HG02943 (cell line): ENCODE measurements at regions not wholly inside any gene's neighbourhood (a gene's known extent, or its start where the extent isn't known, plus 50 kb on each side); places are given as distances from the start of the nearest gene placed in this dataset.

Experiments
- ATAC-seq: cut with Tn5 transposase; IDR thresholded peaks from one replicate; pipeline ENCODE4 v1.9.1; 2021; ENCODE audit warnings: mild to moderate bottlenecking, low read depth, moderate library complexity; ENCODE audit not compliant: unreplicated experiment

DNA sequence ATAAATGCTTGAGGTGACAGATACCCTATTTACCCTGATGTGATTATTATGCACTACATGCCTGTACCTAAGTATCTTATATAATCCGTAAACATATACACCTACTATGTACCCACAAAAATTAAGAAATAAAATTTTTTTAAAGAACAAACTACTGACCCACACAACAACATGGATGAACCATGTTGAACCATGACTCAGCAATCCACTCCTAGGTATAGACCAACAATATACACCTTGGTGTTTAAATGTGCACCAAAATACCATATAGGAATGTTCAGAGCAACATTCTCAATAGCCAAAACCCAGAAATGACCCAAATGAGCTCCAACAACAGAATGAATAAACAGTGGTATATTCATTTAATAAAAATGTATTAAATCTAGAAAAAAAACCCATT is 245.1 kb downstream of the GXYLT1 start:
- ATAC-seq: no peak

DNA sequence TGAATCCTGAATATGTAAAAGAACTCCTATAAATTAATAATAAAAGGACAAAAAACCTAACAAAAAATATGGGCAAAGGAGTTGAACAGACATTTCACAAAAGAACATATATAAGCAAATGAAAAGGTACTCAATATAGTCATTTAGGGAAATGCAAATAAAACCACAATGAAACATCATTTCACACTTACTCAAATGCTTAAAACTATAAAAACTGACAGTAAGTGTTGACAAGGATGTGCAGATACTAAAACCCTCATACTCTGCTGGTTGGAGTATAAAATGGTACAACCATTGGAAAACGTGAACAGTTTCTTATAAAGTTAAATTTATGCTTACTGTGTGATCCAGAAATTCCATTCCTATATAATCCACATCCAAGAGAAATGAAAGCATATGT is 247.1 kb downstream of the GXYLT1 start:
- no peak for ATAC-seq

DNA sequence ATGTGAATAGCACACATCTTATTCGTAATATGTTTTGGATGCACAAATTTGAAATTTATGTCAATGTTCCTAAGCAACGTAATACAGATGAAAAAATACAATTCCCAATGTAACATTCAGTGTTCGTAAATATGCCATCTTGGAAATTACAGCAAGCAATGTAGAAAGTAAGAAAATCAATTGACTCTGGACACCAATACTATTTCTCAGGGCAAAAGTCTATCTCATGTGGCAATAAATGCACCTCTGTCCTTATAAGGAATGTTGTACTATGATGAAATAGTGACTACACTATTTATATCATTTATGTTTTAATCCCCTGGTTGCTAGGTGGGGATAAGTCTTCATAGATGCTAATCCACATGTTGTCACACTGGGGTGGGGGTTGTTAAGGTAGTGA is 251.2 kb downstream of the GXYLT1 start:
- ATAC-seq: no peak

DNA sequence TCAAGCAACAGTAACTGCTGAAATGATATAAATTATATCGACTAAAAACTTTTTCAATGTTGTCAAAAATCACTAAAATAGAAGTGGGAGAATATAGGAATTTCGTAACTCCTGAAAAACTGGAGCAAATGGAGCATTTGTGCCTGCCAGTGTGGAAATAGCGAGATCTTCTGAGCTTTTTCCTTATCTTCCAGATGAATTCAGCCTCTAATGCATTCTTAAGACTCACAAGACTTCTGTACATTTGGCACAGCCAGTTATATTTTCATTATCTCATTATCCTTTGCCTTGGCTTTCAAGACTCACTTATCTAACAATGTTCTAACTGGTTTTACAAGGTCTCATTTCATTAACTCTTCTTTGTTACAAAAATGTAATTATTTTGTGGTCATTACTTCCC is 252.4 kb downstream of the GXYLT1 start:
- no peak for ATAC-seq

DNA sequence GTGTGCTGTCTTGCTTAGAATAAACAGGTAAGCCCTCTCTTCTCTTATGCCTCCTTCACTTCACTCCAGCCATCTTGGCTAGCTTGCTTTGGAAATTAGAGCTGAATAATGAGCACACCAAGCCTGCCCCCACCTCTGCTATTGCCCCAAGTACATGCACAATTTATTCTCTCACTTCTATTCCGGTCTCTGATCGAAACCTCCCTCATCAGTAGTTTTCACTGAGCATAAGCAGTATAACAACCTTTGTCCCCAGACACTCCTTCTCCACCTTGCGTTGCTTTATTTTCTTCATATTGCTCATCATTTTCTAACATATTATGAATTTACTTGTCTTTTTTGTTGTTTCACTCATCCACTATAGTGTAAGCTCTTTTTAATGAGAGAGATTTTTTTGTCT is 253.4 kb downstream of the GXYLT1 start:
- ATAC-seq: no peak

DNA sequence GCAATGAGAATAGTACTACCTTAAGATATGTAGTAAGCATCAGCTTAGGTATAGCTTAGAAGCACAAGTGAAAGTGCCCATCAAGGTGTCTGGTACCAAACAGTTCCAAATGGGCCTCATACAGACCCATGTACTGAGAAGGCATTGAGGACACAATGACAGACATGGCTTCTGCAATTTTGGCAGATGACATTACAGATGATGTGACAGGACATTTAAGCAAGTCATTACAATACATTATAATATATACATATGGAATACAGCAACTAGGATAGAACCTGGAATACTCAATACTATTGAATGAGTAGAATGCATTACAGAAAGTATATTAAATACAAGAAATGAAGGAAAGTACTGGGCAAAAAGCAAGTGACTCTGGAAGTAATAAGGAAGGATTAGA is 256.4 kb downstream of the GXYLT1 start:
- ATAC-seq: no peak

DNA sequence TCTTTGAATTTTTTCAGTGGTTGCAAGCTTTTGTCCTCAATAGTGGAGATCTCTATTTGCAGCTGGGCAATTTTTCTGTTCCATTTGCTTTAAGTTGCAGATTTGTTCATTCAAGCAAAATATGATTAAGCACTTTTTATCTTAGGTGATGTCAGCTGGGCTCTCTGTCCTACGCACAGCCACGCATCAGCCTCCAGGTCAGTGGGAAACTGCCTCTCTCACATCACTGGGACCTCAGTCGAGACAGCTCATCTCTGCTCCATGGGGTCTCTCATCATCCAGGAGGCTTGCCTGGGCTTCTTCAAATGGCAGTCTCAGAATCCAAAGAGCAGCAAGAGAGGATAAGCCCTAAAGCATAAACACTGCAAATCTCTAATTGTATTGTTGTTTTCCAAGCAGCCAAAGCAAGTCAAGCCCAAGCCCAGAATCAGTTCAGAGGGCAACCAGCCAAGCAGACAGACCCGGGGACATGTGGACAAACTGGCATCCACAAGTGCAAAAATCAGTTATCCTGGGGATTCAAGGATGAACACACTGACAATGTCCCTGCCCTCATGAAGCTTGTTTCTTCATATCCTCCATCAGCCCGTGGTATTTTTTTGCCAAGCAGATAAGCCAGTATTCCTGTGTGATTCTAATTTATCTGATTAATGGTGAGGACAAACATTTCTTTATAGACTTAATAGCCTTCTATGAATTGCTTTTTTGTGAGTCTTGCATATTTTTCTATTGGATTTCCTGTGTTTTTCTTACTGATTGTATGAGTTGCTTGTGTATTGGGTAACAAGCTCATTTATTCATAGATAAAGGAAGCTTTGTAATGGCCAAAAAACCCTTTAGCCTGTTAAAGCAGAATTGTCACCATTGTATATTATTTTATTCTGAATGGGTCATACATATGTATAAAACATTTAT is 262.5 kb downstream of the GXYLT1 start:
- ATAC-seq: no peak

DNA sequence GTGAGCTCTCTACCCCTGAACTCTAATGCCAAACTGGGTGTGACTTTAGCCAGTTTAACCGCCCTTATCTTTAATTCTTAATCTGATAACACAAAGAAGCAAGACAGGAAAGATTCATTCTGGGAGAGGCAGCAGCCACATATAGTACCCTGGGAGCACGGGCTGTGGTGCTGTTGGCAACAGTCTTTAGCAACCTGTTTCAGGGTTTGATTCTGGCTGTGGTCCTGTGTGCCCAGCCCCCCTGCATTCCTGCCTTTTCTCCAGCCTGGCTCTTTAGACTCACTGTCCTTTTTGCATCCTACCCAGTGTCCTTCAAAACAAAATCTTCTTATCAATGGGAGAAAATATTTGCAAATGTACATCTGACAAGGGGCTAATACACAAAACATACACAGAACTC is 275.2 kb downstream of the GXYLT1 start:
- no peak for ATAC-seq

DNA sequence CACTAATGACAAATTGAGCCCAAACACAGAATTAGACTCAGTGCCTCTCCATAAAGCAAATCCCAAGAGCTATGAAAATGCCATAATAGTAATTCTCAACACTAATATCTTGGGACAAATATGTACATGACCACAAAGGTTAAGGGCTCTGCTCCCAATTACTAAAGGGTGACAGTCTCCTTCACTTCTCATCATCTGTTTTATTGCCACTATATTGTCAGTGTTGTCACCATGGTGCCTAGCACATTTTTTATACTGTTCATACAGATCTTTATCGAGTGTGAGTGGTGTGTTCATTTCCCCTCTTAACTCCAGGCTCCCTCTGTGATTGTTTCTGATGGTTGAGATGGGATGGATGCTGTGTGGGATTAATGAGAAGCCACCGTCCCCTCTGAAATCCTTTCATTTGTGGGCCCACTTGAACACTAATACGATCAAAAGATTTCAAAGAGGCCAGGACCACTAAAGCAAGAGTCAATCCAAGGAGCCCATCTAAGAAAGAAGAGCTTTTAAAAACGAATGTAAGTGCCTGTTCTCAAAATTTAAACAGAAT is 277.7 kb downstream of the GXYLT1 start:
- ATAC-seq: no peak

DNA sequence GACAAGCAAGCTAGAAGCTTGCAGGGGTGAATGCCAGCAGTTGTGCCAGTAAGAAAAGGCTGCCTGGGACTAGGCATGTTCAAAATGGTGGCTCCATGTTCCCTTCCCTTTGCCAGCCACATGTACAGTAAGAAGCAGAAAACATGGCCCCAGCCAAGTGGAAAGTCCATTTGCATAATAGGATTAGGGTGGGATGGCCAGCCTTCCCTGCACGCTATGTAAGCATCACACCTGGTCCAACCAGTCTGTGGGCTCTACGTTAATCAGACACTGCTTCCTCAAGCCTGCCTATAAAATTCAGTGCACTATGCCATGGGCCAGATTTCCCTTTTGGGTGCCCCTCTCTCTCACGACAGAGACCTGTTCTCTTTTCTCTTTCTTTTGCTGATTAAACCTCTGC is 288.4 kb downstream of the GXYLT1 start:
- ATAC-seq: no peak

DNA sequence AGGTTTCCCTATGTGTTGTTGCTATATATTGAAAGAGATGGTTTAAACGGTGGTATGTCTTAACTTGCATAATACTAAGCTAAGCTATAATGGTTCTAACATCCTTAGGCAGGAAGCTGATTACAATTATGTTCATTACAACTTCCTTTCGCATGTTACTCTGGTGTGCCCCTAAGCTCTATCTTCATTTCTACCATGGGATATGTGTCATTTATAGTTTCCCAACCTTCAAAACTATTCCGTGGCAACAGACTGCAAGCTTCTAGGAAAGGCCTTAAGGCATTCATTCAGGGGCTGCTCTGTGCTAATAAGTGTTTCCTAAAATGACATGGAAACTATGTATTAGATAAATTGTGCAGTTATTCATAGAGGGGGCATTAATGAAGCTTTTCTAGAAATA is 294.6 kb downstream of the GXYLT1 start:
- no peak for ATAC-seq

DNA sequence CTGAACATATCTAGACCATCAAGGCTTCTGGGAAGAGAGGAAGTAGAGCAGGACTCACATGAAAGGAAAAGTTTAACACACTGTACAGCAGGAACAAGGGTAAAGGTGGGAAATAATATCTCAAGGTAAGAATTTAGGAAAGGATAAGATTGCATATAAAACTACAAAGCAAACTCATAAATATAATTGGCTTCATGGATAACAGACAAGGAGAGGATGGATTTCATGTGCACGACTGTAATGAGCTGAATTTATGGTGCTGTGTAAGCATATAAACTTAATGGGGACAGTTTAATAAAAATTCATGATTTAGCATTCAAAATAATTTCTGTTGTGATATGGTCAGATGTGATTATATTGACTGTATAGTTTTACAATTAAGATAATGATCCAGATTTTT is 298.0 kb downstream of the GXYLT1 start:
- no peak for ATAC-seq

DNA sequence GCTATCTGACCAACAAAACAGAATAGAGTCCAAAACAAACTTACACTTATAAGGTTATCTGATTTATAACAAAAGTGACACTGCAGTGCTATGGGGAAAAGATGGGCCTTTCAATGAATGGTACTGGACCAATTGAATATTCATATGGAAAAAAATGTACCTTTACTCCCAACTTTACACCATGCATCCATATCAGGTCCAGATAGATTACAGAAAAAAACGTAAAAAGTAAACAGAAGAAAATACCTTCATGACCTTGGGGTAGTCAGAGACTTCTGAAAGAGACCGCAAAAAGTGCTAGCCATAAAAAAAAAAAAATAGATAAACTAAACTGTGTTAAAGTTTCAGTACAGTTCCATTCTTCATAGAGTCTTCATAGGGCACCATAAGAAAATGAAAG is 308.3 kb downstream of the GXYLT1 start:
- ATAC-seq: no peak

DNA sequence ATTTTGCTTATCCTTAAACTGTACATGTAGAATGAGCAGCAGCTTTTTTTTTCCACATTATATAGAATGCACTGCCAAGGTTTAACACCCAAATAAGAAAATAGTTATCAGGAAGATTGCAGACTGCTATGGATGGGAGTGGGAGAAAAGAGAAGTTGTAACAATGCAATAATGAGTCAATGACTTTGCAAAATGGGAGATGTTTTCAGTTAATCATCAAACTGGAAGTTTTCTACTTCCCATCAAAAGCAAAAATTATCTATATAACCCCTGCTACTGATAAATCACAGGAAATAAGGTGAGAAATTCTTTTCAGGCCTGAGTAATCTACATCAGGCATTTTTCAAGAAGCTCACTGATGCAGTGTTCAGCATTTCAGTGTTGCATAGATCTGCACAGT is 309.1 kb downstream of the GXYLT1 start:
- ATAC-seq: no peak

DNA sequence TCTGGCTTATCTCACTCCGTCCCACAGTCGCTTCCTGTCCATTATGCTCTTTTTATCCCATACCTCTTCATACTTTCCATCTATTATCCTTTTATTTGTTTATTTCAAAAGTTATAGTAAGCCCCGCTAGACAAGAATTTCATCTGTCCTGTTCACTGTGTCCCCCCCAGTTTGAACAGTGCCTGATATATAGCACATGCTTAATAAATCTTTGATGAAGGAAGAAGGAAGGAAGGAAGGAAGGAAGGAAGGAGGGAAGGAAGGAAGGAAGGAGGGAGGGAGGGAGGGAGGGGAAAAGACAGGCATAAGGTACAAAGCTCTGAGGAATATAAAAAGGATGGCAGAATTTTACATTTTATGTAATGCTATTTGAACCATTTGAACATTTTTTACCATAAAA is 324.7 kb downstream of the GXYLT1 start:
- no peak for ATAC-seq

DNA sequence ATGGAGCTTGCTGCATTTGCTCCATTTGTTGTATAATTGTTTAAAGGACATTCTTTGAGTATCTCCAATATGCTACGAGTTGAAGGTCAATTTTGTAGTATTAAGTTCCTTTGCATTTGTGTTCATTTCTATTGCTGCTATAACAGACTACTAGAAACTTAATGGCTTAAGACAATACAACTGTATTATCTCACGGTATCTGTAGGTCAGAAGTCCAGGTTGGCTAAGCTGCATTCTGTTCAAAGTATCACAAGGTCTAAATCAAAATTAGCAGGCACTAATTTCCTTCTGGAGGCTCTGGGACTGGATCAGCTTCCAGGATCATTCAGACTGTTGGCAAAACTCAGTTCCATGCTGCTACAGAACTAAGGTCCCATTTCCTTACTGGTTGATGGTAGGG is 340.6 kb downstream of the GXYLT1 start:
- ATAC-seq: no peak

DNA sequence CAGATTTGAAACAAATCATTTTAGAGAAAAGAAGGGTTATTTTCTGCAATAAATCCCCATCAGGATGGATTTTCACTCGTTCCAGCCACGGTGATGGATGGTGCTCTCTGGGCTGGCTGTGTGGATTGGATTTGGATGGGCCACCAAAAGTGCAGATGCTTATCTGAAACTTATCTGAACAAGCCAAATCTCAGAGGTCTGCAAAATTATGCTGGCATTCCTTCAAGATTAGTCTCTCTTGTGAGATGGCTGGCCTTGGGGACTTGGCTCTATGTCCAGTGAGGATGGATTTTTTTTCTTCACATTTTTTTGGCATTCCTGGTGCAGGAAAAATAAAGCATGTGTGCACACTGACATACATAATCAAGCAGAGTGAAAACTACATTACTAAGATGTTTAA is 341.9 kb downstream of the GXYLT1 start:
- no peak for ATAC-seq

DNA sequence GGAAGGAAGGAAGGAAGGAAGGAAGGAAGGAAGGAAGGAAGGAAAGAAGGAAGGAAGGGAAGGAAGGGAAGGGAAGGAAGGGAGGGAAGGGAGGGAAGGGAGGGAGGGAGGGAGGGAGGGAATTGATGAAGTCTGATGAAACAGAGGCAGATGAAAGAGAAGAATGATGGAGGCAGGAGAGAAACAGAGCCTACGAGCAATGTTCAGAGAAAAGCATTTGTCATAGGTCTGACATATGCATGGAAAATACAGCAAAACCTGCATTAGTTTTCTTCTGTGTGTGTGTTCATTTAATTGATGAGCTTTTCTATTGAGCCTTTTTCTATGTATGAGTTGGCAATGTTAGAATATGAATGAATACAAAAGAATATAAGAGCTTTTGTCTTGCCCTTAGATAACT is 343.4 kb downstream of the GXYLT1 start:
- ATAC-seq: no peak

DNA sequence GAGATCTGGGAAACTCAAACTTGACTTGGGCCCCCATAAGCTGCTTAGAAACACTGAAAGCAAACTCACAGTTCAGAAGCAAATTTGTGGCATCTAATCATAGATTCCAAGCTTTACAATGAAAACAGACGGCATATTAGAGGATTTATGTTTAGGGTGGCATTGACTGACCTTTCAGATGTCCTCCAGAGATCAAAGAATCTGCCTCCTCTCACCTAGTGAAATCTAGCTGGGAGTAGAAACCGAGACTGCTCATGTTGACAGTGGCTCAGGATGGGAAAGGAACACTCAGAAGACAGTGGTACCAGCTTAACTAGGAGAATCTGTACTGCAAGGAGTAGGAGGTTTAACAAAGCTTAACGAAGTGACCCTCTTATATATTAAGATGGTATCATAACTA is 345.0 kb downstream of the GXYLT1 start:
- ATAC-seq: no peak

DNA sequence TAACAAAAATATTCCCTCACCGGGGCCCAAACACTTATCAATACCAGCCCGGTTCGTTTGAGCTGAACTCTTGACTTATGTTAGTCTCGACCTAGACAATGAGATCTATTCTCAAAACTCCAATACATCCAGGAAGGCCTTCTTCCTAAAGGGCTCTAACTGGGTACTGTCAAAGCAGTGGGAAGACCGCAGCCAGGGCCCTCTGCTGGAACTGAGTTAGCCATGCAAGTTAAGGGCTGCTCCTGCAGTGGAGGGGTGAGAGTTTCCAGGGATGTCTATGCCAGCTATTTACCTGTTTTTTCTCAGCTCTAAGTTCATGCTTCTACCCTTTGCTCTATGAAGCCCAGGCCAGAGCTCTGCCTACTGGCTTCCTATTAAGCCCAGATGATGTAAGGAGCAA is 348.8 kb downstream of the GXYLT1 start:
- ATAC-seq: no peak

DNA sequence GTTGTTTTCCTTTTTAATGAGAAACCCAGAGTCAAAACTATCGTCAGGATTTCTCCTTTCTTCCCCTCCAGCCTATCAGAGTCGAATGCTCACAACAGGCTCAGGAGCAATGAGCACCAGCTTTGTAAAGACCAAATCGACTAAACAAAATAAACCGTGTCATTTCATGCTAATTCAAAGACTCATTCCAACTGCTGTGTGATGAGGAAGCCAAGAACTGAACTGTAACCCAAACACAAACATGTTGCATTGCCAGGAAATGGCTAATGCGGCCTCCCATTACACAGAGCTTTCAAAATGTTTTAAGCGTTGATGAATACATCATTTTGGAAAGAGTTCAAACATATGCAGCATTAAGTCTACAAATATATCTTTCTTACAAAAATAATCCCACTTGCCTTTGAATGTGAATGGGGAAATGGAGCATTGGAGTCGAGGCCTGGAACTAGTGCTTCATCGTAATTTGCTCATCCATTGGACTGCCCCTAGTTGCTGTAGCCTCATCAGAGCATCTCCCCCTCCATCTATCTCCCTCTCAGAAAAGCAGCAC is 349.5 kb downstream of the GXYLT1 start:
- no peak for ATAC-seq

DNA sequence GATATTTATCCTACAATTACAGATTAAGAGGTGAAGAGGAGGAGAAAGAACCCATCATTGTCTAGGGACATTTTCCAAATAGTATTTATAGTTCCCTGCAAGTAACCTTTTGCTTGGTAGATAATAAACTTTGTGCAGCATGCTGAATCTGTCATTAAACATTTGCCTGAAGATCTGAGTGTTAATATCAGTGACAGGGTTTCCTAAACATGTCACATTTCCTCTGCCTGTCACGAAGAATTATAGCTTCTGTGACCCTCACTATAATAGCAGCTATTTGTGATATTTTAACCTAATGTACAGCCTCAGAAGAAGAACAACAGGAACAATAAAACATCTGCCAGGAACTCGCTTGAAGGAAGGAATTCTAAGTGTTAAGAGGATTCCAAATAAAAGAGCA is 350.3 kb downstream of the GXYLT1 start:
- no peak for ATAC-seq
